Medulla oblongata (tissue), 1 donor: ENCODE measurements at regions not wholly inside any gene's neighbourhood (a gene's known extent, or its start where the extent isn't known, plus 50 kb on each side); places are given as distances from the start of the nearest gene placed in this dataset.
"Not testable (repeated sequence)": the region's sequence is repeated elsewhere in the genome, so short reads cannot be mapped to it uniquely, and the experiment has no call there.

Experiments
- DNase-seq: peaks from one replicate; pipeline ENCODE4 v3.0.0-alpha.2; 2015; ENCODE audit errors: extremely low spot score

GRCh38 chr1:164154622-164155021, 404.4 kb upstream of the PBX1 start:
- no peak for DNase-seq

DNA sequence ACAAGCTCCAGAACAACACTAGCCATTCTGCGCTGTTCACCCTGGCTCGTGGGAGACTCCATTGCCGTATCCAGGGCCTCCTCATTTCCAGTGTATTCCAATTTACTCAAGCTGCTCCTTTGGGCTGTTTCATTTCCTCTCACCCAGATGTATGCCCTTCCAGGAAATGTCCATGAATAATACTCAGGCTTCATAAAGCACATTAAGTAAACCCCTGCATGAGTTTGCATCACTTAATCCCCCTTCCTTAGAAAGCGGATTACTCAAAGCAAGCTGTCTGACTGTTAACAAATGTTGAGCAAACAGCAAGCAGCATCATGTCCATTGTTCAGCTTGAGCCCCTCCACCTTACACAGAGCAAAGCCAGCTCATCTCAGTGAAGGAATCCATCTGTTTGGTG, 403.6 kb upstream of the PBX1 start:
- DNase-seq = no peak

DNA sequence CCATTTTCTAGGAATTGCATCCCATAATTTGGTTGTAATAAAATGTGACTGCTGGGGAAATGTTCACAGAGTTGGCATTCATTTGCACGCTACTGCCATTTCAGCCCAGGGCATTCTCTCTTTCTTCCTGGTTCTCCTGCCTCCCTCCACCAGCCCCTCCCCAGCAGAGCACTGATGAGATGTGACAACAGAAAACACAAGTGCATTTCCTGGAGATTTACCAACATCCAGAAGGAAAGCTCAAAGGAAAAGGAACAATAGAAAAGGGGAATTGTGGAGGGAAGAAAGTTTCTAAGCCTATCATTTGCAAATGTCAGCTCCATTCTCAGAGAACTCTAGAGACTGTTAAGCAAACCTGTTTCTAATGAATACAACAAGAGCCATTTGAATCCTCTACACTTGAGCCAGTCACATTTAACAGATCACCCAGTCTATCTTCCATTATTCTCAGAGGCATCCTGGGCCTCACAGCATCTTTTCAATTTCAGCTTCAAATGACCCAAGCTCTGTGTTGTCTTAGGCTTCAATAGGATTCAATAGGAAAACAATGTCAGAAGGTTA, 395.6 kb upstream of the PBX1 start:
- no peak for DNase-seq

GRCh38 chr1:164165466-164165865, 393.5 kb upstream of the PBX1 start:
- DNase-seq = no peak

DNA sequence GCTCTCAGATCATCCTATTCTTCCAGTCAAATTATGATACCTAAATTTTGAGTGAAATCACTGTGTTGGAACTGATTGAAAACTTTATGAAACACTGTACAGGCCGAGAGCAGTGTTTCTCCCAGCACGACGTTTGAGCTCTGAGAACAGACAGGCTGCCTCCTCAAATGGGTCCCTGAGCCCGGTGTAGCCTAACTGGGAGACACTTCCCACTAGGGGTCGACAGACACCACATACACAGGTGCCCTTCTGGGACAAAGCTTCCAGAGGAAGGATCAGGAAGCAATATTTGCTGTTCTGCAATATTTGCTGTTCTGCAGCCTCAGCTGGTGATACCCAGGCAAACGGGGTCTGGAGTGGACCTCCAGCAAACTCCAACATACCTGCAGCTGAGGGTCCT, 392.5 kb upstream of the PBX1 start:
- not testable (repeated sequence) for DNase-seq

- DNase-seq = no peak
Measured at GRCh38 chr1:164177118-164177517, 381.9 kb upstream of the PBX1 start.

DNA sequence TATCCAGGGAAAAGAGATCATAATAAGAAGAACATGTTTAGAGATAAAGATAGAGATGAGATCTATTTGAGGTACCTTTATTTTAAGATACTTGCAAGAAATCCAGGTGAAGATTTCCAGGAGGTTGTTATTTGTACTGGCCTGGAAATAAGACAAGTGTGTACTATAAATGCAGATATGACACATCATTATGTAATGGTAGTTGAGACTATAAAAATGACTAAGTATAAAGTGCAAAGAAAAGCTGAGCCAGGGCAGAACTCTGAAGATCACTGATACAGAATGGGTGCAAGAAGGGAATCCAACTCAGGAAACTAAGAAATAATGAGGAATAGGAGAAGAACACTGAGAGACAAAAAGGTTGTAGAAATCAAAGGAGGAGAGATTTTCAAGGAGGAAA, 378.2 kb upstream of the PBX1 start:
- no peak for DNase-seq

DNA sequence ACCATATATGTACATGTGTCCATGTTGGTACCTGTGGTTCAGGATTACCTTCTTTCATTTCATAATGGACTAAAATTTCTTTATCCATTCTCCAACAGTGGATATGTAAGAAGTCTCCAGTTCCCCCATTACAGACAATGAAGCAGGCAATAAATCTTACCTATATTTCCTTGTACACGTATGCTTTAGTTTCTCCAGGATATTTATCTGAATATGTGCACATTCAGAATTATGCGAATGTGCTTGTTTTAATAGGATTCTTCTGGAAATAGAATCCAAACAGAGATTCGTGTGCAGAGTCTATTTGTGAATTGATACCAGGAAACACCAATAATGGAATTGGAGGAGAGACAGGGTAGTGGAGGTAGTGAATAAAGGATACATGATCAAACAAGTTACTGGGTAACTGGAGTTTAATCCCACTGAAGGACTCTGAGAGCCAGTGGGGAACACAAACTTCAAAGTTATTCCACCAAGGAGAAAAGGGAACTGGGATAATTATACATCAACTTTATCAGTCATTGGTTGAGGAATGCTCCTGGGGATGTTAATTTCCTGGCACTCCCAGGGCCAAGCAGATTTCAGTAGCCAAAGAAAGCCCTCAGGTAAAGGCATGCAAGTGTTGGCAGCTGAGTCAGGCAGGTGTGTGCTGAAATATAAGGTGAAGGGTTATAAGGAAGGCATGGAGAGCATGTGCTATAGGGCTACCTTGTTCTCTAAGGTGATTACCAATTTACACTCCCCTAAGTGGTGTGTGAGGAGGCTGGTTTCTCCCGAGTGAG, 374.9 kb upstream of the PBX1 start:
- DNase-seq = no peak

DNA sequence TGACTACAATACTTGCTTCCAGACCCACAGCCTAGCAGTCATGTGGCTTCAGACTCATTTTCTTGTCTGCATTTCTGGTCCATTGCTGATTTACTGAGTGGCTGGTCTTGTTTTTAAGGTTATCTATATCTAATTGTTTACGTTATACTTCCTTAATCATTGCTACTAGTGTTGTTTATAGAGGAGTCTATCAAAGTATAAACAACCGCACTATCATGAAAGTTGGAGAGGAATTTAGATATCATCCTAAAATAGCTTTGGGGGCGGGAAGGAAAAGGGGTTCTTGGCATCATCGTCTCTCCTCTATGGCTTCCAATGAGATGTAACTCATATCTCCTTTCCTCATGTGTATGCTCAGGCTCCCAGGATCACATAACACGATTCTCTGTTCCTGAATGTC, 372.1 kb upstream of the PBX1 start:
- no peak for DNase-seq

GRCh38 chr1:164188497-164188896, 370.5 kb upstream of the PBX1 start:
- DNase-seq = no peak

DNA sequence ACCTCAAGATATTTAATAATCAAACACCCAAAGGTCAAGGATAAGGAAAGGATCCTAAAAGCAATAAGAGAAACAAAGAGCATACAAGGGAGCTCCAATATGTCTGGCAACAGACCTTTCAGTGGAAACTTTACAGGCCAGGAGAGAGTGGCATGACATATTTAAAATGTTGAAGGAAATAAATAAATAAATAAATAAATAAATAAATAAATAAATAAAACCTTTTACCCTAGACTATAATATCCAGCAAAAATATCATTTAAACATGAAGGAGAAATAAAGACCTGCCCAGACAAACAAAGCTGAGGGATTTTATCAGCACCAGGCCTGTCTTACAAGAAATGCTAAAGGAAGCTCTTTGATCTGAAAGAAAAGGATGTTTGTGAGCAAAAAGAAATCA, 367.8 kb upstream of the PBX1 start:
- no peak for DNase-seq

DNA sequence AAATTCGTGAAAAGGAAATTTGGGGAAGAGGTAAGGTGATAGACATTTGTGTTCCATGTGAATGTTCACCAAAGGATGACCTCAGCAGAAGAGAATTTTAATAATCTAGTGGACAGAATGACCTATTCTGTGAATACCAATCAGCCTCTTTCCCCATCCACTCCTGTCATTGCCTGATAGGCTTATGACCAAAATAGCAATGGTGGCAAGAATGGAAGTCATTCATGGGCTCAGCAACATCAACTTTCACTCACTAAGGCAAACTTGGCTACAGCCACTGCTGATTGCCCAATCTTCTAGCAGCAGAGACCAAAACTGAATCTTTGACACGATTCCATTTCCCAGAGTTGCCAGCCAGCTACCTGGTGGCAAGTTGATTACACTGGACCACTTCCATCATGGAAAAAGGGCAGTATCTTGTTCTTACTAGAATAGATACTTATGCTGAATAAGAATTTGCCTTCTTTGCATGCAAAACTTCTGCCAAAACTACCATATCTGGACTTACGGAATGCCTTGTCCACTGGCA, 348.7 kb upstream of the PBX1 start:
- no peak for DNase-seq

GRCh38 chr1:164223378-164223777, 335.6 kb upstream of the PBX1 start:
- DNase-seq = no peak

- DNase-seq = no peak
Measured at GRCh38 chr1:164225011-164225410, 334.0 kb upstream of the PBX1 start.

DNA sequence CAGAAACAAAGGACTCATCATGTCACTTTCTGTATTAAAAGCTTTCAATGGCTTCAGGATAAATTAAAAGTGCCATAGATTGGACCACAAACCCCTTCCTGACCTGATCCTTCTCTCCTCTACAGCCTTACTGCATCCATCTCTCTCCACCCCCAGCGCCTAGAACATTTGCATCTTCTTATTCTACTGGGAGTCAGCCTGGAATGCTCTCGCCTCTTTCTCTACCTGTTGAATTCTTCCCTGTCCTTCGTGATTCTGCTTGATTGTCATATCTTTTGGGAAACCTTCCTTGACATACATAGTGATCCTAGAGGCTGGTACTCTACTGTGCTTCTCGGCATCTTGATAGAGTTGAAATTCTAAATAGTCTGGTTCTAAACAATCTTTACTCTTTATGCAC, 332.0 kb upstream of the PBX1 start:
- DNase-seq = no peak

DNA sequence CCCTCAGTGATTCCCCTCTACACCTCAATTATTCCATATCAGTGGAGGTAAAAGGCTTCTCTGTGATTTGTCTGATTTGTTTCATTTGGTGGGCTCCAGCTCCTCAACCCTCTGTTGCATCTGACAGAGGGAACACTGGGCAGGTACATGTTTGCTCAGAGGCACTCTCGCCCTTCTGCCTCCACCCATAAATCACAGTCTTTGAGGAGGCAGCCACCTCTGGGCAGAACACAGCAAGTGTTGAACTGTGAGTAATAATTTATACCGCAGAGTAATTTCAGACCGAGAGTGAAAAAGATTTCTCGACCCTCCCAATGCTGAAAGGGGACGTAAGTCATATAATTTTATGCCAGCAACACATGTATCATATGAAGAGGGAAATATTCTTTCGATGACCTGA, 330.1 kb upstream of the PBX1 start:
- DNase-seq = no peak

DNA sequence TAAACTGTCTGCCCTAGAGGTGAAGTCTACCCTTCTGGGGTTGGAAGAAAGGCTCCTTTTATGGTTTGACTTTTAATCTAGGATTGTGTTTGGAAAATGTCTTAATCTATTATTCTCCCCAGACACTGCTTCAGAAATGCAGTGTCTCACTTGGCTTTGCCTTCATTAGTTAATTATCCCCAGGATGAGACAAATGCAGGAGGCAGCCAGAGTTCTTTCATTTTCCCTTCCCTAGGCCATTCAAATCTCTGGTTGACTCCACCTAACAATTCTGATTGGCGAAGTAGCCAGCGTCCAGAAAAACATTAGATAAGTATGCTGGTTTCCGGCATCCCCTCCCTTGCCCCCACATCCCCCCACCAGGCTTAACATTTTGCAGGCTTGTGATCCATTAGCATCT, 325.8 kb upstream of the PBX1 start:
- DNase-seq = no peak

DNA sequence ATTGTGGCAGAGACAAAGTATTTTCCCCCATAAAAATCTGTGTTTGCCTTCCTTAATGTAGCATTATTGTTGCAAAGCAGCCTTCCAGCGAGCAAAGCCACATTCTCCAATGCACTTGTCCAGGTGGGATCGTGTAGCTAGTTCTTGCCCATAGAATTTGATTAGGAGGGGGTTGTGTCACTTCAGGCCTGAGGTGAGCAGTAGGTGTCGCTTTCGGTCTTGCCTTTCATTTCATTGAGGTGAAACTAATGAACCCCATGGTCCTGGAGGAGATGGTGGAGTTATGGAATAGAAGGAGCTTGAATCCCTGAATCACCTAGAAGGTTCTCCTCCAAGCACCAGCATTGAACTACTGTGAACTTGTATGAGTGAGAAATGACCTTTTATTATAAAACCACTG, 318.9 kb upstream of the PBX1 start:
- no peak for DNase-seq

DNA sequence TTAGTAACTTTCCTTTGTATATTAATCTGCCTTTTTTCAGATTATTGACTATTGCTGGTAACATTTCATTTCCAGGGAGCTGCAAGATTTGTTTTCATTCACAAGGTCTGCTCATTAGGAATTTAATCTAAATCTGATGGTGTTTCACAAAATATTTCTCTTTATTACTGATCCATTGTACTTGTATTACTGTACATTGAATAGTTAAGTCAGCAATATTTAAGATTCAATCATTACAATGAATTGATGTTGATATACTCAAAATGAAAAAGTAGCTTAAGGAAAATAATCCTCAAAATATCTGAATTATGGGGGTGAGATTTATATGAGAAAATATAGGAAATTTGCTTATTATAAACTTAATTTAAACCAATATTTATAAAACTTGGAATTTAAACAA, 308.6 kb upstream of the PBX1 start:
- DNase-seq = no peak

GRCh38 chr1:164256456-164256855, 302.5 kb upstream of the PBX1 start:
- DNase-seq = no peak

DNA sequence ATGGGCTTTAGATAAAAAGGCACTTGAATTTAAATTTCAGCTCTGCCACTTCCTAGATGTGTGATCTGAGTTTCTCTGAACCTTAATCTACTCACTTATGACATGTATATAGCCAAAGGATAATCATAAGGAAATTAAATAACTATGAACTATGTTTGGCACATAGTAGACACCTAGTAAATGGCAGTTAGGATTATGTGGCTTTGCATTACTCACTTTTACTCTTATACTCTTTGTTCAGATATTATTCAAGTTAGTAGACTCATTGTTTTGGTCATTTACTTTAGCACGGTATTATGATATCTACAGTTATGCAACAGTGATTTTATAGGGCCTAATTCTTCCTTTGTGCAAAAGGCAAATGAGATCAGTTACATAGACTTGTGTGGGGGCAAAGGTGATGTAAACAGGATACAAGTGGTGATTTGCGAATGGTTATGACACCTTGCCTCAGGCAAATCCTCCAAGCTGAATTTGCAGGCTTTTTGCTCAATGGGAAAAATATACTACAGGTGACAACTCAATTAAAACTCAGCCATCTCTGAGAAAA, 297.2 kb upstream of the PBX1 start:
- DNase-seq = no peak

- no peak for DNase-seq
Measured at GRCh38 chr1:164263540-164263939, 295.4 kb upstream of the PBX1 start.

DNA sequence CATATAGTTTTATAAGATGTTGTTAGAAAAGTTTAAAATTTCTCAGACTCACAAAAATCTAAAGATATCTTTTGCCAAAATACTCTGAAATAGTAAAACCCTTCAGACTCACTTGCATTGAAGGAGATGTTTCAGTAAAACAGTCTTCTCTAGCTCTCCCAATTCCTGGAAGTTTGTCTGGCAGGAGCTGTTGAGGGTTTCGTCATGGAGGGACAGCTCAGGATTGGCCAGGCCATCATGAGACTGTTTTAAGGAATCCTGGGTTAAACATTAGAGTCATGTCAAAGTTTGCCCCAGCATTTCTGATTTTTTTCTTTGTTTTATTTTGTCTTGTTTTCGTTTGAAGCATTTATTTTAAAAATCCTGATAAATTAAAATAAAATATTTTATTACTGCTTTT, 293.8 kb upstream of the PBX1 start:
- DNase-seq = peak; percentile 3
